Activated CD8-positive, alpha-beta memory T cell treated with anti-CD3 and anti-CD28 coated beads, Interleukin-2, amount 10 ng/mL, durations not matched to agents 7 days and 5 days (primary cell): ENCODE measurements at regions not wholly inside any gene's neighbourhood (a gene's known extent, or its start where the extent isn't known, plus 50 kb on each side); places are given as distances from the start of the nearest gene placed in this dataset.
"Not testable (repeated sequence)": the region's sequence is repeated elsewhere in the genome, so short reads cannot be mapped to it uniquely, and the experiment has no call there.

Experiments
- ATAC-seq: fragments of 150-1000 bp; cut with Tn5 transposase; one replicate; pipeline ENCODE4 v1.10.0; 2021; ENCODE audit warnings: moderate library complexity
- CTCF ChIA-PET: fragments of 350-600 bp; sonication (Branson Sonifier 250); formaldehyde crosslinking; loops from one replicate; lab custom pipeline; 2021; ENCODE audit warnings: antibody characterized with exemption; lab: Charles Lee
- DNase-seq: peaks from one replicate; pipeline ENCODE4 v3.0.0-alpha.2; 2020
- H3K27ac Mint-ChIP-seq: one replicate; pipeline ENCODE4 v1.8.0; 2021; ENCODE audit warnings: mild to moderate bottlenecking, mixed read lengths
- H3K27me3 Mint-ChIP-seq: one replicate; pipeline ENCODE4 v1.8.0; 2021; ENCODE audit warnings: mixed read lengths
- H3K36me3 Mint-ChIP-seq: one replicate; pipeline ENCODE4 v1.8.0; 2021; ENCODE audit warnings: mild to moderate bottlenecking, mixed read lengths
- H3K4me1 Mint-ChIP-seq: one replicate; pipeline ENCODE4 v1.8.0; 2021; ENCODE audit warnings: mixed read lengths
- H3K4me3 Mint-ChIP-seq: one replicate; pipeline ENCODE4 v1.8.0; 2021; ENCODE audit warnings: mild to moderate bottlenecking, moderate library complexity, mixed read lengths
- H3K9me3 Mint-ChIP-seq: one replicate; pipeline ENCODE4 v1.8.0; 2022; ENCODE audit warnings: low read depth, mixed read lengths

DNA sequence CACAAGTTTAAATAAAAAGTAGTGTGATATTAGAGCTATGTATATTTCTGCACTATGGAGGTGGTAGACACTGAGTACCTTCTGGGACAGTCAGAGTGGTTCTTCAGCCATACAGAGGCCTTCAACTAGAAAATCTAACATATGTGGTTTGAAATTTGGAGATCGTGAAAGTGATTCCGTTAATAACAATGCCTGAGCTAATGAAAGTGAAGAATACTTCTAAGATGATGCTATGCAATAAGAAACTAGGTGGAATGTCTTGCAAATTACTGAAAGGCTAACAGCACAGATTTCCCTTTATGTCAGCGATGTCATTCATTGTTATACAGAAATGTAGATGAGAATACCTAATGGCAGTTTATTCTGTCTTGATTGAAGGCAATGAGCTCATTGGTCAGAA, 1984.7 kb upstream of the RAG2 start:
- peaks cover 7% of the 10 kb centered on the region for H3K9me3 Mint-ChIP-seq
- CTCF ChIA-PET = no interaction called here
- H3K27me3 Mint-ChIP-seq = no peaks in the 10 kb centered on the region
- no peak overlapping the region for H3K27ac Mint-ChIP-seq
- no peaks in the 10 kb centered on the region for H3K36me3 Mint-ChIP-seq
- no peak overlapping the region for H3K4me3 Mint-ChIP-seq
- no peaks in the 10 kb centered on the region for H3K4me1 Mint-ChIP-seq
- ATAC-seq (no peak), DNase-seq (no peak)

DNA sequence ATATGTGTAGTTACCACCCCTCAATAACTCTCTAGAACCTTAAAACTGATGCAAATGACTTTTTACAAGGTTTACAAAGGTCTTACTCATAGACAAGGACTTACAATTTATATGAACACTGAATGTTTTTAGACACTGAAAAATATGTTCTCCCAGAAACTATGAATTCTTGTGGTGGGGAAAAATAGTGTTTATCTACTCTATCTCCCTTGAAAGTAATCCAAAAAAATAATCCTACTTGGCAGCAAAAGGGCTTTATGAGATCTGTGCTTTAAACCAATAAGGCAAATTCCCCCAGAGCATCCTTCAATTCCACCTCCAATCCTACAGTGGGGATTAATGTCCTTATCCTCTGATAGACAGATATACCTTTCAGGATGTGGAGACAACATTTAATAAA, 1984.1 kb upstream of the RAG2 start:
- no peaks in the 10 kb centered on the region for H3K4me1 Mint-ChIP-seq
- peaks cover 10% of the 10 kb centered on the region for H3K9me3 Mint-ChIP-seq
- H3K4me3 Mint-ChIP-seq = no peak overlapping the region
- CTCF ChIA-PET = no interaction called here
- DNase-seq (no peak), ATAC-seq (no peak)
- no peaks in the 10 kb centered on the region for H3K36me3 Mint-ChIP-seq
- no peaks in the 10 kb centered on the region for H3K27me3 Mint-ChIP-seq
- H3K27ac Mint-ChIP-seq = no peak overlapping the region

DNA sequence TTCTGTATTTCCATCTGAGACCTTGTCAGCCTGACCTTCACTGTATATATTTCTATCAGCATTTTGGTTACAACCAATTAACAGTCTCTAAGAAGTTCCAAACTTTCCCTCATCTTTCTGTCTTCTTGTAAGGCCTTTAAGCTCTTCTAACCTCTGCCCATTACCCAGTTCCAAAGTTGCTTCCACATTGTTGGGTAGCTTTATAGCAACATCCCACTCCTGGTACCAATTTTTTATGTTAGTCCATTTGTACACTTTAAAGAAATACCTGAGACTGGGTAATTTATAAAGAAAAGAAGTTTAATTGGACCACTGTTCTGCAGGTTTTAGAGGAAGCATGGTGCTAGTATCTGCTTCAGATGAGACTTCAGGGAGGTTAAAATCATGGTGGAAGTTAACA, 1979.7 kb upstream of the RAG2 start:
- Mint-ChIP-seq H3K27me3 (no peaks in the 10 kb centered on the region), H3K9me3 (peaks cover 10% of the 10 kb centered on the region), H3K4me3 (no peak overlapping the region), H3K36me3 (no peaks in the 10 kb centered on the region), H3K27ac (no peak overlapping the region), H3K4me1 (no peaks in the 10 kb centered on the region)
- no peak for ATAC-seq
- CTCF ChIA-PET = no interaction called here
- no peak for DNase-seq

DNA sequence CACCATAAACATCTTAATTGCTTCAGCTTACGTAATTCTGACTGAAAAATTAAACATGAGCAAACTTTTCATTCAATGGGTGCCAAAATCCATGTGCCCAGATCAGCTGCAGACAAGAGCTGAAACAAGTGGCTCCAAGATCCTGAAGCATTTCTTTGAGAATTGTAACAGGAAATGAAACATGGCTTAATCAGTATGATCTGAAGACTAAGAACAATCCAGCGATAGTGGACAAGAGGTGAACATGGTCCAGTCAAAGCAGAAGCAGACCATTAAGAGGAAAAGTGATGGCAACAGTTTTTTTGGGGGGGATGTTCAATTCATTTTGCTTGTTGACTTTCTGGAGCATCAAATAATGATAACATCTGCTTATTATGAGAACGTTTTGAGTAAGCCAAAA, 1964.5 kb upstream of the RAG2 start:
- no peaks in the 10 kb centered on the region for H3K27me3 Mint-ChIP-seq
- H3K9me3 Mint-ChIP-seq = peaks cover 2% of the 10 kb centered on the region
- DNase-seq (no peak), ATAC-seq (no peak)
- CTCF ChIA-PET = no interaction called here
- H3K4me1 Mint-ChIP-seq = no peaks in the 10 kb centered on the region
- H3K27ac Mint-ChIP-seq = no peak overlapping the region
- H3K4me3 Mint-ChIP-seq = no peak overlapping the region
- H3K36me3 Mint-ChIP-seq = no peaks in the 10 kb centered on the region

DNA sequence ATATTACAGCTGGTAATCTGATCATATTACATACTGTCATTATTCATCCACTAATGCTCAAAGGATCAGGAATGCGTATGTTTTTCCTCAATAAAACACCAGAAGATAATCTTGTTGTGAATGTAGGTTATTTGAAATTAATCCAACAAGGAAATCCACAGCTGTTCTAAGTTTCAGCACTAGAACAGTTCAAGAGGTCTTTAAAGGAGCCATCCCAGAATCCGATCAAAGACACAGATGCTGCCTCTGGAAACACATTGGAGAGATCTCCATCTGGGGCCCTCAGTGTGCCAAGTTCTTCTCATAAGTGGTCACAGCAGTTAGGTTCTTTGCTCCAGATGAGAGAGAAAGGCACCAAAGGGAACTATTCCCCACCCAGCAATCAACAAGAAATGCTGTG, 1955.1 kb upstream of the RAG2 start:
- no peaks in the 10 kb centered on the region for H3K4me1 Mint-ChIP-seq
- peaks cover 5% of the 10 kb centered on the region for H3K9me3 Mint-ChIP-seq
- DNase-seq (no peak), ATAC-seq (no peak)
- H3K27me3 Mint-ChIP-seq = no peaks in the 10 kb centered on the region
- H3K36me3 Mint-ChIP-seq = no peaks in the 10 kb centered on the region
- CTCF ChIA-PET = no interaction called here
- H3K27ac Mint-ChIP-seq = no peak overlapping the region
- H3K4me3 Mint-ChIP-seq = no peak overlapping the region

DNA sequence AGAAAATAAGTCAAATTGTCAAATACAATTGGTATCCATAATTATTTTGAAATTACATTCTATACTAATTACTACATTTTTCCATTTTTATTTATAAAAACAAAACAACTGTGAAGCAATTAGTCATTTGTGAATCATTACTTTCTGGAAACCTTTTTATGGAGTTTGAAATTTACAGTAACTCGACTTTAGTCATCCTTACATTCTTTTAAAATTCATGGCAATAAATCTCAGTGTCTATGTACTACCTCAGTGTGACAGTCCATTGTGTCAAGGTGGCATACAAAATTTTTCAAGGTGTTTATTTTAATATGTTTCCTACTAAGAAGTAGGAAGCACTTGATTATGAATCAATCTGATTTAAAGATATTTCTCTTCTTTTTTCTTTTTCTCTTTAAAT, 1949.4 kb upstream of the RAG2 start:
- CTCF ChIA-PET = no interaction called here
- no peaks in the 10 kb centered on the region for H3K4me1 Mint-ChIP-seq
- H3K36me3 Mint-ChIP-seq = no peaks in the 10 kb centered on the region
- peaks cover 2% of the 10 kb centered on the region for H3K9me3 Mint-ChIP-seq
- no peak overlapping the region for H3K4me3 Mint-ChIP-seq
- ATAC-seq = no peak
- H3K27me3 Mint-ChIP-seq = no peaks in the 10 kb centered on the region
- no peak for DNase-seq
- H3K27ac Mint-ChIP-seq = no peak overlapping the region

DNA sequence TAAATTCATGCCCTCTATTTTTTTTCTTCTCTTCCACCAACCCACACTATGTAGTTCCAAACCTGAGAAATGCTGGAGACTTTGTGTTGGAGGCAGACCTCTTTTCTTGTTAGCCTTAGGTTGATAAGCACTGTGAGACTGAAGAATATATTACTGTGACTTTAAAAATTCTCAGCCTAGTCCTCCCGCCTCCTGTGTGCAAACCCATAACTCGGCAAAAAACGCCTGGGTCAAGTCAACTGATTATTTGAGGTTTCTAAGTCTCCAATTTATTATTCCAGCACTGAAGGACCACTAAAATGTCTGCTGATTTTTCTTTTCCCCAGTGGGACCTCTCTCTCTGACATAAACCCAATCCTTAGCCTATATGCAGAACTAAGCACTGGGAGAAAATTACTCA, 1946.0 kb upstream of the RAG2 start:
- Mint-ChIP-seq H3K27ac (no peak overlapping the region), H3K36me3 (no peaks in the 10 kb centered on the region), H3K4me3 (no peak overlapping the region), H3K9me3 (no peaks in the 10 kb centered on the region), H3K4me1 (no peaks in the 10 kb centered on the region), H3K27me3 (no peaks in the 10 kb centered on the region)
- ATAC-seq (no peak), DNase-seq (no peak)
- CTCF ChIA-PET = no interaction called here

DNA sequence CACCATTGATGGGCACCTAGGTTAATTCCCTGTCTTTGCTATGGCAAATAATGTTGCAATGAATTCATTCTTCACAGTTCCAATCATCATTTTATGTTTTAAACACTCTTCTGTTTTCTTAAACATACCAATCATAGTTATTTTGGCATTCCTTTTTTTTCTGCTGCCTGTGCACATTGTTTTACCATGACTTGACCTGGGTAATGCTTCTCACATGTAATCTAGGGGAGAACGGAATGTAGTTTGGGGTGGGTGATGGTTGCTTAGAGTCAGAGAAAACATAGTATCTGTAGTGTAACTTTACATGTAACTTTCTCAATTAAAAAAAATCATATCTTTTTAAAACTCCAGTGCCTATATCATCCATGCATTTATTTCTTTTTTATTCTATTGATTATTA, 1945.3 kb upstream of the RAG2 start:
- H3K27ac Mint-ChIP-seq = no peak overlapping the region
- CTCF ChIA-PET = no interaction called here
- no peak for DNase-seq
- no peaks in the 10 kb centered on the region for H3K4me1 Mint-ChIP-seq
- H3K27me3 Mint-ChIP-seq = no peaks in the 10 kb centered on the region
- no peak overlapping the region for H3K4me3 Mint-ChIP-seq
- no peaks in the 10 kb centered on the region for H3K36me3 Mint-ChIP-seq
- no peak for ATAC-seq
- no peaks in the 10 kb centered on the region for H3K9me3 Mint-ChIP-seq

DNA sequence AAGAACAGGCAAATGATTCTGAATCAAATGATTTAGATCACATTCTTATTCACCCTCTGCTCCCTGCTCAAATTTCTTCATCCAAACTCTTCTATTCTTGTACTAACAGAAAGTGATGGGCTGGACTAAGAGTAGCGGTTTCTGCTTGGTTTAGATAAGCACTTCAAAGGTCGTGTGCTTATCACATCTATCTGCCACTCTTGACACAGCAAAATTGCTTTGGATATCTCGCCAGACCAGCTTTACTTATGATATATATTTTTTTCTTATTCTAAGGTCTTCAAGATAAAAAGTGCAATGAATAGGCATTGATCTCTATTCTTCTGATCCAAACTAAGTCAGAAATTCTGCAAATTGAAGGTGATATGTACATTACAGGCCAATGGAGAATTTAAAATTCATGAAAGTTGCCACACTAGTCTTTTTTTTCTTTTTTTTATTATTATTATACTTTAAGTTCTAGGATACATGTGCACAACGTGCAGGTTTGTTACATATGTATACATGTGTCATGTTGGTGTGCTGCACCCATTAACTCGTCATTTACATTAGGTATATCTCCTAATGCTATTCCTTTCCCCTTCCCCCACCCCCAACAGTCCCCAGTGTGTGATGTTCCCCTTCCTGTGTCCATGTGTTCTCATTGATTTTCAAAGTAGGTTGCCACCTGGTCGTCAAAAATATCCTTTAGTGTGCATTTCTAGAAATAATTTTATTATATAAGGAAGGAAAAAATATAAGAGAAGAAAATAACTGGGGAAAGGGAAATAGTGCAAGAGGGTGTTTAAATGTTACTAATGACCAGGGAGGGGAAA, 1941.0 kb upstream of the RAG2 start:
- H3K36me3 Mint-ChIP-seq = no peaks in the 10 kb centered on the region
- no peak for DNase-seq
- CTCF ChIA-PET = no interaction called here

DNA sequence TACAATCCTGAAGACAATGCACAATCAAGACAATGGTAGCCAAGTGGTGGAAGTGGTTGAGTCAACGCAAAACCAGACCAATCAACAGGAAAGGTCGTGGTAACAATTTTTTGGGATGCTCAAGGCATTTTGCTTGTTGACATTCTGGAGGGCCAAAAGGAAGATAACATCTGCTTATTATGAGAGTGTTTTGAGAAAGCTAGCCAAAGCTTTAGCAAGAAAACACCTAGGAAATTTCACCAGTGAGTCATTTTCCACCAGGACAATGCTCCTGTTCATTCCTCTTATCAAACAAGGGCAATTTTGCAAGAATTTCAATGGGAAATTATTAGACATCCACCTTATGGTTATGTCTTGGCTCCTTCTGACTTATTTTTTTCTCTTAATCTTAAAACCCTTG, 1932.2 kb upstream of the RAG2 start:
- peaks cover 12% of the 10 kb centered on the region for H3K9me3 Mint-ChIP-seq
- no peak overlapping the region for H3K27ac Mint-ChIP-seq

More for the DNA sequence above, 1941.0 kb upstream of the RAG2 start:
- H3K4me1 Mint-ChIP-seq = no peaks in the 10 kb centered on the region
- H3K9me3 Mint-ChIP-seq = peaks cover 2% of the 10 kb centered on the region
- H3K4me3 Mint-ChIP-seq = no peak overlapping the region
- ATAC-seq = no peak
- no peak overlapping the region for H3K27ac Mint-ChIP-seq
- H3K27me3 Mint-ChIP-seq = no peaks in the 10 kb centered on the region

DNA sequence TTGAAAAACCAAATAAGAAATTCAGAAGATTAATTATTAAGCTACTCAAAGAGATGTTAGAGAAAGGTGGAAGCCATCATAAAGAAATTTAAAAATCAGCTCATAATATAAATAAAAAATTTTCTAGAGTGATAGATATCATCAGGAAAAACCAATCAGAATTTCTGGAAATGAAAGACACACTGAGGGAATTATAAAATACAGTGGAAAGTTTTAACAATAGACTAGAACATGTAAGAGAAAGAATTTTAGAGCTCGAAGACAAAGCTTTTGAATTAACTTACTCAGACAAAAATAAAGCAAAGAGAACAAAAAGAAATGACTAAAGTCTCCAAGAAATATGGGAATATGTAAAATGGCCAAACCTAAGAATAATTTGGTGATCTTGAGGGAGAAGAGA, 1926.9 kb upstream of the RAG2 start:
- H3K4me1 Mint-ChIP-seq = no peaks in the 10 kb centered on the region
- no peak overlapping the region for H3K27ac Mint-ChIP-seq
- no peak for ATAC-seq
- no peaks in the 10 kb centered on the region for H3K36me3 Mint-ChIP-seq
- H3K9me3 Mint-ChIP-seq = peaks cover 3% of the 10 kb centered on the region
- no peaks in the 10 kb centered on the region for H3K27me3 Mint-ChIP-seq
- no peak overlapping the region for H3K4me3 Mint-ChIP-seq
- DNase-seq = no peak
- CTCF ChIA-PET = no interaction called here

More for the DNA sequence above, 1932.2 kb upstream of the RAG2 start:
- CTCF ChIA-PET = no interaction called here
- no peak for ATAC-seq
- DNase-seq = no peak
- Mint-ChIP-seq H3K4me3 (no peak overlapping the region), H3K36me3 (no peaks in the 10 kb centered on the region), H3K4me1 (no peaks in the 10 kb centered on the region), H3K27me3 (no peaks in the 10 kb centered on the region)

DNA sequence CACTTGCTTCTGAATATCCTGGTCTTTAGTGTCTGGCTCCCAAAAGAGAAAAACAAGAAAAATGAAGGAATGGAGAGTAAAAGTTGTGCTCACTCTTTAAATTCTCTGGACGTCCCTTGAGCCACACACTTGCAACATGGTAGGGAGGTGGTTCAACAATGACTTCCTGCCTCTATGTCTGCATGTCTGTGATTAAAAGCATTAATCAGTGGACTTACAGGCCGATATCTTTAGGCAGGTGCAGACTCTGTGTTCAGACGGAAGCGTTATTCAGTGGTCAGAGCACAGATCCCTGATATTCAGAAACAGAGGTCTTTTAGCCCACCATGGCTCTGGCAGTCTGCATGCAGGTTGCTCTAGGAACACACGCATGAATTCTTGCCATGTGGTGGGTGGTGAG, 1920.0 kb upstream of the RAG2 start:
- CTCF ChIA-PET = no interaction called here
- no peaks in the 10 kb centered on the region for H3K4me1 Mint-ChIP-seq
- no peak overlapping the region for H3K4me3 Mint-ChIP-seq
- no peak overlapping the region for H3K27ac Mint-ChIP-seq
- DNase-seq (no peak), ATAC-seq (no peak)
- peaks cover 11% of the 10 kb centered on the region for H3K9me3 Mint-ChIP-seq
- no peaks in the 10 kb centered on the region for H3K27me3 Mint-ChIP-seq
- no peaks in the 10 kb centered on the region for H3K36me3 Mint-ChIP-seq

DNA sequence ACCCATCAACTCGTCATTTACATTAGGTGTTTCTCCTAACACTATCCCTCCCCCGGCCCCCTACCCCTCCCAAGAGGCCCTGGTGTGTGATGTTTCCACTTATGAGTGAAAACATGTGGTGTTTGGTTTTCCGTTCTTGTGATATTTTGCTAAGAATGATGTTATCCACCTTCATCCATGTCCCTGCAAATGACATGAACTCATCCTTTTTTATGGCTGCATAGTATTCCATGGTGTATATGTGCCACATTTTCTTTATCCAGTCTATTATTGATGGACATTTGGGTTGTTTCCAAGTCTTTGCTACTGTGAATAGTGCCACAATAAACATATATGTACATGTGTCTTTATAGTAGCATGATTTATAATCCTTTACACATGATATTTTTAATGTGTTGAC, 1914.8 kb upstream of the RAG2 start:
- H3K36me3 Mint-ChIP-seq, DNase-seq, H3K4me1 Mint-ChIP-seq, H3K4me3 Mint-ChIP-seq, H3K27ac Mint-ChIP-seq, H3K27me3 Mint-ChIP-seq, H3K9me3 Mint-ChIP-seq, ATAC-seq, CTCF ChIA-PET: not testable (repeated sequence)

DNA sequence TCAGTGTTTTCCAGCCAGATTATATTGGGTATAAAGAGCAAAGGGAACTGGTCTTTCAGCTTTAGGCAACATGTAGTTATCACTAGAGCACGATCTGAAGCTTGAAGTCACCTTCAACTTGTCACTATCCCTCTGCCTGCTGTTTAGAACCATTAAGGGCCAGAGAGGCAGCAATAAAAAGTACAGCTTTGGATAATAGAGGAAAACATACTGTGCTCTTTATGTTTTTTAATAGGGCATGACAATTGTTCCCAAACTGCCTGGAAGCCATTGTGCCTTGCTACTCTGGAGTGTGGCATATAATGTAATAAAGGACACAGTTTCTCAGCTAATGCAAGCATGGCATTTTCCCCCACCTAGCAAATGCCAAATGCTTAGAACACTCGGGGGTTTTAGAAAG, 1912.0 kb upstream of the RAG2 start:
- Mint-ChIP-seq H3K4me3 (no peak overlapping the region), H3K27ac (no peak overlapping the region), H3K9me3 (peaks cover 4% of the 10 kb centered on the region), H3K27me3 (no peaks in the 10 kb centered on the region), H3K36me3 (no peaks in the 10 kb centered on the region), H3K4me1 (no peaks in the 10 kb centered on the region)
- DNase-seq = no peak
- no peak for ATAC-seq
- CTCF ChIA-PET = no interaction called here

DNA sequence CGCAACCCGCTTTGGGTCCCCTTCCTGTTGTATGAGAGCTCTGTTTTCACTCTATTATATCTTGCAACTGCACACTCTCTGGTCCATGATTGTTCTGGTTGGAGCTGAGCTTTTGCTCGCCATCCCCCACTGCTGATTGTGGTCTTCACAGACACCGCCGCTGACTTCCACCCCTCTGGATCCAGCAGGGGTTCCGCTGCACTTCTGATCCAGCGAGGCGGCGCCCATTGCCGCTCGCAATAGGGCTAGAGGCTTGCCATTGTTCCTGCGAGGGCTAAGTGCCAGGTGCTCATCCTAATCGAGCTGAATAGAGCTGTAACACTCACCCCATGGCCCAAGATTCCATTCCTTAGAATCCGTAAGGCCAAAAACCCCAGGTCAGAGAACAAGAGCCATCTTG, 1905.8 kb upstream of the RAG2 start:
- ATAC-seq (no peak), DNase-seq (no peak)
- no peaks in the 10 kb centered on the region for H3K36me3 Mint-ChIP-seq
- H3K4me1 Mint-ChIP-seq = no peaks in the 10 kb centered on the region
- H3K4me3 Mint-ChIP-seq = no peak overlapping the region
- CTCF ChIA-PET = no interaction called here
- peaks cover 5% of the 10 kb centered on the region for H3K9me3 Mint-ChIP-seq
- no peaks in the 10 kb centered on the region for H3K27me3 Mint-ChIP-seq
- H3K27ac Mint-ChIP-seq = no peak overlapping the region
